GM18511 (cell line): ENCODE measurements at regions not wholly inside any gene's neighbourhood (a gene's known extent, or its start where the extent isn't known, plus 50 kb on each side); places are given as distances from the start of the nearest gene placed in this dataset.
"Not testable (repeated sequence)": the region's sequence is repeated elsewhere in the genome, so short reads cannot be mapped to it uniquely, and the experiment has no call there.

Source experiments
- ATAC-seq: cut with Tn5 transposase; IDR thresholded peaks from one replicate; pipeline ENCODE4 v1.9.1; 2021; ENCODE audit warnings: mild to moderate bottlenecking, moderate library complexity; ENCODE audit not compliant: unreplicated experiment

DNA sequence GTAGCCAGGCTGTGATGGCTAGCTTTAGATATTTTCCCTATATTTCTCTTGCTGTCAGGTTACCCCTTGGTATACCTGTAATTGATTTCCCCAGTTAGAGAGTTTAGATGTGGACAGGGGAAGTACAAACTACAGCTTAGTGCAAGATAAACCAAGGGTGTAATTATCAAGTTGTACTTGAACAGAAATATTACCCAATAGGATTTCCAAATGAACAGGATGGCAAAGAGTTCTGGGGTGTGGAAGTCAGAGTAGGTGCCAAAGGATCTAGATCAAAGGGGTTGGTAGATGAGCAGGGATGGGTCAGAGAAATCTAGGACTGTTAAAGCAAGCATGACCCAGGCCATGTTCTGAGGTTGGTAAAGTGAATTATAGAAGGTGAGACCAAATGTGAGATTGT, 585.2 kb downstream of the CCDC85A start:
- no peak for ATAC-seq

DNA sequence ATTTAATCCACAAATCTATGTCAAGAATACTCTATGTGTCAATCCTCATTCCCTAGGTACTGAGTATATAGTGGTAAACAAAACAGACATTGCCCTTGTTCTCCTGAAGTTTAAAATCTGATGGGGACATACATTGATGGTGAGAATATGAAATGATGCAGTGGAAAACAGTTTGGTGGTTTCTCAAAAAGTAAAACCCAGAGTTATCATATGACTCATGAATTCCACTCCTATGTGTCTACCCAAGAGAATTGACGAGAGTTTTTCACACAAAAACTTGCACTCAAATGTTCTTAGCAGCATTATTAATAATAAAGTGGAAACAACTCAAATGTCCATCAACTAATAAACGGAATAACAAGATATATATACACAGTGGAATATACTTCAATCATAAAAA, 586.7 kb downstream of the CCDC85A start:
- no peak for ATAC-seq

DNA sequence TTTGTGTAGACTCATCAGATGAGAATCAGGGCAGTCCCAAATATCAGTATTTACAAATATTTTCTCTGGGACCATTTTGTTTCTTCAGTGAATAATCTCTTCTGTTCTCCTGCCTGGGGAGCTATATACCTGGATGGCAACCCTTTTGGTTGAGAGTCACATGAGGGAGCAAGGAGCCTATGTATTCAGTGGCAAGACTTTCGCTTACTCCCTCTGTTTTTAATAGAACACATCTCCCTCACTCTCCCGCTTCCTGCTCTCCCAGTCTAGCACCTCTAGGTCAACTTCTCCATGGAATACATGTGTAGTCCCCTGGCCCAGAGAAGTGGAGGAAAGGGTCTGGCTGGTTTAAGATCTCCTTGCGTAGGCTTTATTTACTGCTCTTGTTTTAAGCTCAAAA, 600.3 kb downstream of the CCDC85A start:
- no peak for ATAC-seq

DNA sequence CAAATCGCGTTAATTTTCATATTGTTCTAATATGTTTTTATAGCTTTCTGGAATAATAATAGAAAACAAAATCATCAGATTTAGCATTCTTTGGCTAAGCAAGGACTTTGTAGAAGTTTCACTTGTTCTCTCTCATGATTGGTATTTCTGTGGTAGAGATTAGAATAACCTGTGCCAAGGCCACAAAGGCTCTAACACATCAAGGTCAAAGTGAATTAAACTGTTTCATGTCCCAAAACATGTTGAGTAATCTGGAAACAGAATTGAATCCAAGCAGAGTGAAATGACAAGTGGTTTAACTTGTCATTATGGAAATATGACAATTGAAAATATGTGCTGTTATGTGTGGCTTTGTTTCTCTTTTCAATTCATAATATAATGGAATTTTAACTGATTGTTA, 617.4 kb downstream of the CCDC85A start:
- no peak for ATAC-seq

DNA sequence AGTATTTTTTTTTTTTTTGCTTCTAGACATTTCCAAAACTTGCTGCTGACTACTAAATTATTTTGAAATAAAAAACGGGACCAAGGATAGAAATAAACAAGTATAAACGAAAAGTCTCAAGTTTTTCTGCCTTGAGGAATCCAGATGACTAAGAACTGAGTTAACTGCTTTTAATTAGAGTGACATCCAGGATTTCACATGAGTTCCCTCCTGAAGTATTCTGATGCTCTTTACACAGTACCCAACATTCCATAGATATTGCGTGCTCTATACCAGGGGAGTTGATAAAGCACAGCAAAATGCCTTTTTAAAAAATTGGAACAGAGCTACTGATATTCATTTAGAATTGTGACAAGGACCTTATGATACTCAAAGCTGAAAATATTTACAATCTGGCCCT, 618.0 kb downstream of the CCDC85A start:
- no peak for ATAC-seq

DNA sequence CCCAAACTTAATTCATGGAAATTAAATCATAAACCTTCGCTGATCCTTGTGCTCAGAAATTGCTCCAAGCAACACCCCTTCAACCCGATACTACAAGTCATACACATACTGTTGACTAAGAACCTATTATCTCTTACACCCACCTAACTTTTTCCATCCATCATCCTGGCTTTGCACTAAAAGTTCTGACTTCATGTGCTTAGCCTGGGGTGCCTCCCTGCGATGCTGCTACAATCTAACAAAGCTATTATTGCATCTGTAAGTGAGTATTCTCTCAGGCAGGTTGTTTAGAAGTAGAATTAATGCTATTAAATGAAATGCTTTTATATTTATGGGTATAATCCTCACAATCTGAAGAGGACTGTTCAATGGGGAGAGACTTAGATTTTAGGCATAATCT, 619.8 kb downstream of the CCDC85A start:
- no peak for ATAC-seq

DNA sequence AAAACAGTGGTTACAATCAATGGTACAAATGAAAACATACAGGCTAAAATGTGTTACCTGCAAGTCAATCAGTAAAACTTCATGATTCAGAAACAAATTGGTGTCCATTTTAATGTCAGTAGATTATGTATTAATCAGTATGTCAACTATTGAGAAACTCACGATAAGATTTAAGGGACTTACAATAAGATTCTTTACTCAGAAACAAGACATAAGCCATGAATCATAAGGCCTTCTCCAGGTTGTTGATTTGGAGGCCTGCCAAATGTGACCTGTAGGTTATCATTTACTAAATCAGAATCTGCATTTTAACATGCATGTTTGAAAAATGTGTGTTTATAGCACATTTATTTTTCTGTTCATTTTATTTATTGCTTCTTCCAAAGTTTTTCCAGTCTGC, 623.1 kb downstream of the CCDC85A start:
- ATAC-seq, result no peak

DNA sequence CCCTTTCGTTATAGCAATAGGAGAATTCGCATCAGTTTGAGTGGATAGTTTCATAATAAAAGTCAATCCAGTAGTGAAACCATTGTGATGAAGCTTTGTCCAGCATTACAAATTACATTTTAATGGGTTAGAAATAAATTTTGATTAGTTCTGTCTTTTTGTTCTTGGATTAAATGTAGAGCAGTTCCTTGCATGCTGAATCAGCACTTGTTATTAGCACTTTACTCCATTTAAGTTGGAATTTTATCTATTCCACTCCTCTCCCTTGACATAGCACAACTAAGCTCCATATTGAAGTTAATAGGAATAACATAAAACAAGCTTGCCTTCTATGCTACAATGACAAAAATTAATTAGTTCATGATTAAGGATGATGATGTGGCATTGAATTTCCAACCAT, 624.1 kb downstream of the CCDC85A start:
- no peak for ATAC-seq

DNA sequence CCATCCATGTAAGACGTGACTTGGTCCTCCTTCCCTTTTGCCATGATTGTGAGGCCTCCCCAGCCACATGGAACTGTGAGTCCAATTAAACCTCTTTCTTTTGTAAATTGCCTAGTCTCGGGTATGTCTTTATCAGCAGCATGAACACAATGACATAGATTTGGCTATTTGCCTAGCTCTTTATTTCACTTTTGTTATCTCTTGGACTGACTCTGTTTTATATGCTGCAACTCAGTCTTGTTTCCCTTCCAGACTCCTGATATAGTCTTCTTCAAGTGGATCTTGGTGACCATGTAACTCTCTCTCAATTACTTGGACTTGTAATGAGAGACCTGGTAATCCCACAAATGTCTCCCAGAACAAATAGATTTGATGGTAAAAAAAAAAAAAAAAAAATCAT, 627.6 kb downstream of the CCDC85A start:
- no peak for ATAC-seq

DNA sequence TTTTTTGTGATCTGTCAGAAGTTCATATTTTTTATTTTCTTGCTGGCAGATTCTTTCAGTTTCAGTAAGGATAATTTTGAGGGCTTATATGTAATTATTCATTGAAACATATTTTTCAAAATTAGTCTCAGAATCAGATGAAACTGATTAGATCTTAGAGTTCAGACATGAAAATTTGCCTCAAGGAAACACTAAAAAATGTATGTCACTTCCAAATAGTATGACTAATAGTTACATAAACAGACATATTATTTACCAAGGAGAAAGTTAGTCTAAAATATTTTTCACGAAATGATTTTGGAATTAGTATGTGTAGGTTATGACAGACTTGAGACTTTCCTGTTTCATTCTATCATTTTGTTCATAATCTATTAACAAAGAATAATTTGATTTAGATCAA, 628.6 kb downstream of the CCDC85A start:
- ATAC-seq, result no peak

DNA sequence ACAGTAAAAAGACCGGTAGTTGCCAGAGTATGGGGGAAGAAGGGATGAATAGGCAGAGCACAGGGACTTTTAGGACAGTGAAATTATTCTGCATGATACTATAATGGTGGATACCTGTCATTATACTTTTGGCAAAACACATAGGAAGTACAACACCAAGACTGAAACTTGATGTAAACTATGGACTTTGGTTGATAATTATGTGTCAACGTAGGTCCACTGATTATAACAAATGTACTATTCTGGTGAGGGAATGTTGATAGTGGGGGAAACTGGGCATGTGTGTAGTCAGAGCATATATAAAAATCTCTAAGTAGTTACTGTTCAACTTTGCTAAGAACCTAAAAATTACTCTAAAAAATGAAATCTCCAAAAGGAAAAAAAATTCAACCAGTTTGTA, 629.7 kb downstream of the CCDC85A start:
- no peak for ATAC-seq

DNA sequence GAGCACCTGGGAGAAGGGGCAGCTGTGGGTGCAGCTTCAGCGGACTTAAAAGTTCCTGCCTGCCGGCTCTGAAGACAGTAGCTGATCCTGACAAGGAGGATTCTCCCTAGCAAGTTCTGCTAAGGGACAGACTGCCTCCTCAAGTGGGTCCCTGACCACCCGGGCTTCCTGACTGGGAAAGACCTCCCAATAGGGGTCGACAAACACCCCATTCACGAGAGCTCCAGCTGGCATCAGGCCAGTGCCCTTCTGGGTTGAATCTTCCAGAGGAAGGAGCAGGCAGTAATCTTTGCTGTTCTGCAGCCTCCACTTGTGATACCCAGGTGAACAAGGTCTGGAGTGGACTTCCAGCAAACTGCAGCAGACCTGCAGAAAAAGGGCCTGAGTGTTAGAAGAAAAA, 632.9 kb downstream of the CCDC85A start:
- no peak for ATAC-seq

DNA sequence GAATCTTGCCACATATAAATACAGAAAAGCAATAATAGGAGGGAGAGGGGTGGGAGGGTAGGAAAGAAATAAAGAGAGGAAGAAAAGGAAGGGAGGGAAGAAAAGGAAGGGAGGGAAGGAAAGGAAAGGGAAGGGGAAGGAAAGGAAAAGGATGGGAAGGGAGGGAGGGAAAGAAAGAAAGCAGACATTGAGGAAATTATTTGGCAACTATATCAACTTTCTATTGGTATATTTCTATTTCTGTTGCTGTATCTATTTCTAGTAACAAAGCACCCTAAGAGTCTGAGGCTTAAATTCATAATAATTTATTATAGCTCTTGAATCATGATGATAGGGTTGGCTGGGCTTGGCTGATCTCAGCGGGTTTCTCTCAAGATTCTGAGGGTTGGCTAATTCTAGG, 648.0 kb downstream of the CCDC85A start:
- no peak for ATAC-seq

DNA sequence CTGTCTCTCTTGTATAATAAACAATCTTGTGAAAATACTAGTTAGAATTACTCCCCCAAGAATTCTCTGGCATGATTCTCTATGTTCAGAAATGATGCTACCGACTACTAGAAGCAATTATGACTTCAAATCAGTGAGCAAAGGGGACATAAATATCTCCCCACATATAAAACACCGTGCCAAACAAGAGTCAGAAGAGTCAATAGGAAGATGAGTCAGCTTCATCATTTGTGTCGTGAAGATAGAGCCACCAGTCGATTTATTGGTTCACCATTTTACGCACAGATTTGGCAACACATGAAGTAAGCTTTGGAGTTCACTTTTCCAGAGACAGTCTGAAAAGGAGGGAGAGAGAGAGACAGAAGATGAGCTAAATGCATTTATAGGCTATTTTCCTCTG, 650.9 kb downstream of the CCDC85A start:
- ATAC-seq, result no peak

DNA sequence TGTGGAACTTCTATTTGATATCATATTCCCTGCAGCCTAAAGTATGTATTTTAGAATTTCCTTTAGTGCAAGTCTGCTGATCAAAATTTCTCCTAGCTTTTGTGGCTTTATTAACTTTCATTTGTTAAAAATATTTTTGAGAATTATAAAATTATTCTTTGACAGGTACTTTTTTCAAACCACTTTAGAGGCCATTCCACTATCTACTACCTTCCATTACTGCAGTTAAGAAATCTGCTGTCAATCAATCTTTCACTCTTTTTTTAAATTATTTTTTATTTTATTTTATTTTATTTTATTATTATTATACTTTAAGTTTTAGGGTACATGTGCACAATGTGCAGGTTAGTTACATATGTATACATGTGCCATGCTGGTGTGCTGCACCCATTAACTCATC, 656.2 kb downstream of the CCDC85A start:
- not testable (repeated sequence) for ATAC-seq

DNA sequence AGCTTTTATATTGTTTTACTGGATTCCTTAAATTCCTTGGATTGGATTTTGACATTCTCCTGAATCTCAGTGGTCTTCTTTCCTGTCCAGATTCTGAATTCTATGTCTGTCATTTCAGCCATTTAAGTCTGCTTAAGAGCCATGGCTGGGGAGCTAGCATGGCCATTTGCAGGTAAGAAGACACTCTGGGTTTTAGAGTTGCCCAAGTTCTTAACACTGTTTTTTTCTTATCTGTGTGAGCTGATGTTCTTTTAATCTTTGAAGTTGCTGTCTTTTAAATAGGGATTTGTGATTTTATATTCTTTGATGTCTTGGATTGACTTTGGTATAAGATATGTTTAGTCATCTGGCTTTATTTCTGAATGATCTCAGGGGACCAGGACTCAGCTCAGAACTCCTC, 677.2 kb downstream of the CCDC85A start:
- ATAC-seq, result no peak

DNA sequence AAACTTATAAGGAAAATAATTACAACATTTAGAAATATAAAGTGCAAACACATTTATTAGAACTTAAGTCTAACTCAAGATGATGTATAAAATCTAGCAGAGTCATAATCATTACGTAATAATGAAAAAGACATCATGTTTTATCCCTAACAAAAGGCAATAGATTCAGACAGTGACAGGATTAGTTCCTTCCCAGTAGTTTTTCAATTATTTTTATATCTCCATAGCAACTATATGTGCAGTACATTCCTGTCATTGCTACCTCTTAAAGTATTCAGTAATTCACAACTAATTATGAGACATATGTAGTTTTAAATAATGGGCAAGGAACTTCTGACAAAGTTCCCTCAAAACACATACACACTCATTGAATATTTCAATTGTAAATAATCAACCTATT, 687.9 kb downstream of the CCDC85A start:
- no peak for ATAC-seq

DNA sequence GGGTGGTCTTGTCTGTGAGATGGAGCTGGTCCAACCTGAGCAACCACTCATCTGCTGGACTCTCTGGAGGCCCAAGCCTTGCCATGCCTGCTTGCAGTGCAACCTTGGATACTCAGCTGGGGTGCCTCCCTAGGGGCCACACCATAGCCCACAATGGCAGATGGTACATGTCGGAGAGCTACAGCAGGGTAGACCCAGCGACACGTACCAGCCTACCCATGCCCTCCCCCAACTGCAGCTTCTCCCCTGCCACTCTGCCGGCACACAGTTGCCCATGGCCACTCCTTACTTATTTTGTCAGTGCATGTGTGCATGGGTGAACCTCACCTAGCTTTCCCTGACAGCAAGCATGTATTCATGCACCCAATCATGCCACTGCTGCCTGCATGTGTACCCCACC, 690.9 kb downstream of the CCDC85A start:
- no peak for ATAC-seq

DNA sequence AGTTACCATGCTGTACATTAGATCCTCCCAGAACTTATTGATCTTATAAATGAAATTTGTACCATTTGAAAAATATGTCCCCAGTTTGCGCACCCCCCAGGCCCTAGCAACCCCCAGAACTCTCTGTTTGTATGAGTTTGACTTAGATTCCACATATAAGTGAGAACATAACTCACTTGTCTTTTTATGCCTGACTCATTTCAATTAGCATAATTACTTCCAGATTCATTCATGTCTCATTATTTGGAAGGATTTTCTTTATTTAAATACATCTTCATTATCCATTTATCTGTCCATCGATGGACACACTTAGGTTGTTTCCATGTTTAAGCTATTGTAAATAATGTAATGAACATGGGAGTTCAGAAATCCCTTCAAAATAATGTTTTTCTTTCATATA, 705.9 kb downstream of the CCDC85A start:
- ATAC-seq, result no peak

DNA sequence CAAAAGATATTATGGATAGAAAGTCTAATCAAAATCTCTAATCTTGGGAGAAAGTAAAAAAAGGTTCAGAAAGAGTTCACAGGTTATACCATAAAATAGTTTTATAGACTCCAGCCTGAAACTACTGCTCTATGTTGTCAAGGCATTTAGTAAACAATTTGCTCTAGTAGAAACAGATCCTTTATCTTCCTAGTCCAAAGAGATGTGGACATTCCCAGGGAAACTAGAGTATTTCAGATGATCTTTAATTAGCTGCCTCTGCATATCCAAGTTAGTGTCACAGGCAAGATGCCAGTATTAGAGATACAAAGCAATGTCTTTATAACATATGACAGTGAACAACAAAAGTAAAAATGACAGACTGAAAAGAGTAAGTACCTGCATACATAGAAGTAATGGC, 708.6 kb downstream of the CCDC85A start:
- no peak for ATAC-seq

DNA sequence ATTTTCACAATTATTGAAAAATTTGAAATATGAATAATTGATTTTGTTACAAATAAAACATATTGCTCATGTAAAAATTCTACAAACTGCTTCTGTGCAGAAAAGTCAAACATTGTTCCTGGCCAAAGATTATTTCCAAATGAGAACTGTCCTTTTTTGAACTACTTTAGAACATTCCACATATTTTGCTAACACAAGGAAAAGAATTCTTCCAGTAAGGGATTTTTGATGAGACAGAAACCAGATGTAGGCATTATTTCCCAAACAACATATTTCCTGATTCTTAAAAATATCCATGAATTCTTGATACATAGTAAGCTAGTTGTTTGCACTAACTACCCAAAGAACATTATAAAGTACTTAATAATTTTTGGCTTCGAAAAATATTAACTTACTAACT, 715.2 kb downstream of the CCDC85A start:
- ATAC-seq, result no peak

DNA sequence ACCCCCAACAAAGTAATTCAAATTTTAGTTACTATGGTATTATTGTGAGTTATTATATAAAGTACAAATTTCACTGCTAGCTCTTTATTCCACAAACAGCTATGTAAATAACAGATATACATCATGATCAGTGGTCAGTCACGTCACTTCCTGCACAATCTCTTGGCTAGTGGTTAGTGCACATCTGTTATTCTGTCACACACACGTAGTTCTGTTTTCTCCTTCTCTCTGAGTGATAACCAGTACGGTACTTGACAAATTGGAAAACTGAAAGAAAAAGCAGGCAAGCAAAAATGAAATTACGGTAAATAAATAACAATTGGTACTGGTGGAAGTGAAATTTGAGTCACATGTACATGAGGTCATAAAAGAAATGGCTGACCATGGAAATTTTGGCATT, 728.7 kb downstream of the CCDC85A start:
- no peak for ATAC-seq

DNA sequence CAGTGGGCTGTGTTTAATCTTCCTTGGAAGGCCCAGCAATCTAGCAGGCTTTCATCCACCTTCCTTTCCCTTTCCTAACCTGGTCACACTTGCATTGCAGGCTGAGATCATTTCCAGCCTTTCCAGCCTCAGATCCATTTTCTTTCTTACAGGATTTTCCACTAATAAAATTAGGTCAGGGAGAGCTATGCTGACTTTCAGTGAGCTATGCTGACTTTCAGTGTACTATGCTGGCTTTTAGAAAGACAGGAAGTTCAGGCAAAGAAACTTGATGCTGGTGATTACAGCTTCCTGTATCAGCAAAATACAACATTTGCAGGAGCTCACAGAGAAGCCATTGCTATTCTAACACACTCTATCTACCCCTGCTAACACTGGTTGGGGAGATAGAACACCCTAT, 735.0 kb downstream of the CCDC85A start:
- no peak for ATAC-seq

DNA sequence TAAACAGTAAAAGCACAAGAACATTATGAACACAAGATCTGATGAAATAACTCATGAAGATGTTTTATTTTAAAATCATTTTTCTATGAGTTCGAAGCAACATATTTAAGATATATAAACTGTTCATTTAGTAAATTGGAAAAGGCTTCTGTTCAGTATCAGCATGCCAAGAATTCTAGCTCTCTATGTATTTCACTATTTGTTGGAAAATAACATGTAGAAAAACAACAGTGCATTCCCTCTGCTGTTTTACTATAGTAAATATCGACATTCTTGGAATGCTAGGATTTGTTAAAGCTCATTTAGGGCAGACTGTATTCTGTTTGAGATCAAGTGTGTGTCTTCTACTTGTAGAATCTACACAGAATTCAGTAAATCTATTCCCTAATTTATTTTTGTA, 750.2 kb downstream of the CCDC85A start:
- ATAC-seq, result no peak
